Liver (tissue), 8 donors: ENCODE measurements at regions not wholly inside any gene's neighbourhood (a gene's known extent, or its start where the extent isn't known, plus 50 kb on each side); places are given as distances from the start of the nearest gene placed in this dataset.

Source experiments
- DNase-seq: peaks from one replicate; pipeline ENCODE4 v3.0.0-alpha.2; 2017; ENCODE audit warnings: low spot score
- H3K27ac ChIP-seq, 2 donors: one replicate each; pipeline ENCODE4 v1.7.0; 2013; ENCODE audit warnings: inconsistent platforms in 2 of 2, low read length in 2 of 2, control low read depth in 1 of 2, low read depth in 1 of 2, mild to moderate bottlenecking in 1 of 2
- H3K27me3 ChIP-seq, 4 donors: one replicate each; pipeline versions ENCODE4 v1.6.1 to v1.7.0; 2013; ENCODE audit warnings: low read length in 3 of 4, inconsistent platforms in 1 of 4, mild to moderate bottlenecking in 1 of 4, moderate library complexity in 1 of 4; ENCODE audit not compliant: control insufficient read depth in 4 of 4, insufficient read depth in 4 of 4
- H3K36me3 ChIP-seq, 4 donors: one replicate each; pipeline versions ENCODE4 v1.6.1 to v1.7.0; 2013; ENCODE audit warnings: low read length in 3 of 4, mild to moderate bottlenecking in 3 of 4, low read depth in 1 of 4, moderate library complexity in 1 of 4; ENCODE audit not compliant: control insufficient read depth in 4 of 4, insufficient read depth in 3 of 4
- H3K4me1 ChIP-seq, 4 donors: one replicate each; pipeline versions ENCODE4 v1.6.1 to v1.7.0; 2013; ENCODE audit warnings: low read length in 3 of 4, mild to moderate bottlenecking in 3 of 4, moderate library complexity in 1 of 4; ENCODE audit not compliant: control insufficient read depth in 4 of 4, insufficient read depth in 4 of 4
- H3K4me3 ChIP-seq, 3 donors: one replicate each; pipeline versions ENCODE4 v1.6.1 to v1.7.0; 2013; ENCODE audit warnings: low read length in 3 of 3, control low read depth in 1 of 3, low read depth in 1 of 3, mild to moderate bottlenecking in 1 of 3
- H3K9ac ChIP-seq, 2 donors: one replicate each; pipeline ENCODE4 v1.7.0; 2013; ENCODE audit warnings: low read length in 2 of 2, mild to moderate bottlenecking in 2 of 2, moderate library complexity in 2 of 2, control low read depth in 1 of 2, low read depth in 1 of 2
- H3K9me3 ChIP-seq, 4 donors: one replicate each; pipeline versions ENCODE4 v1.6.1 to v1.7.0; 2013; ENCODE audit warnings: low read length in 3 of 4; ENCODE audit not compliant: control insufficient read depth in 4 of 4
- CTCF ChIP-seq: fragments of 150-350 bp; IDR thresholded peaks from 2 replicates; pipeline ENCODE4 v1.5.1; 2017; ENCODE audit warnings: improper control_type of control experiment, low read depth, low read length; ENCODE audit not compliant: missing input control
- EGR1 ChIP-seq, 2 donors: IDR thresholded peaks; 2 replicates each; pipeline ENCODE4 v1.6.1; 2016 to 2018; ENCODE audit warnings: antibody characterized with exemption in 2 of 2, low read depth in 2 of 2
- FOXA1 ChIP-seq: IDR thresholded peaks from 2 replicates; pipeline ENCODE4 v1.6.1; 2016; ENCODE audit warnings: antibody characterized with exemption
- FOXA2 ChIP-seq: IDR thresholded peaks from 2 replicates; pipeline ENCODE4 v1.6.1; 2016; ENCODE audit warnings: antibody characterized with exemption
- HNF4A ChIP-seq, 2 donors: conservative IDR thresholded peaks; 2 replicates each; pipeline ENCODE4 v1.6.1; 2016; ENCODE audit warnings: antibody characterized with exemption in 2 of 2, mild to moderate bottlenecking in 2 of 2
- JUND ChIP-seq, 2 donors: IDR thresholded peaks; 2 replicates each; pipeline ENCODE4 v1.6.1; 2016; ENCODE audit warnings: antibody characterized with exemption in 2 of 2
- MAX ChIP-seq: IDR thresholded peaks from 2 replicates; pipeline ENCODE4 v1.6.1; 2016; ENCODE audit warnings: antibody characterized with exemption
- NR2F2 ChIP-seq: IDR thresholded peaks from 2 replicates; pipeline ENCODE4 v1.6.1; 2016; ENCODE audit warnings: antibody characterized with exemption
- RAD21 ChIP-seq, 2 donors: IDR thresholded peaks; 2 replicates each; pipeline ENCODE4 v1.6.1; 2016; ENCODE audit warnings: antibody characterized with exemption in 2 of 2, mild to moderate bottlenecking in 2 of 2
- RXRA ChIP-seq, 2 donors: IDR thresholded peaks; 2 replicates each; pipeline ENCODE4 v1.6.1; 2017 to 2018; ENCODE audit warnings: antibody characterized with exemption in 2 of 2, mild to moderate bottlenecking in 1 of 2
- SP1 ChIP-seq: IDR thresholded peaks from 2 replicates; pipeline ENCODE4 v1.6.1; 2018; ENCODE audit warnings: antibody characterized with exemption, mild to moderate bottlenecking
- TAF1 ChIP-seq: conservative IDR thresholded peaks from 2 replicates; pipeline ENCODE4 v1.6.1; 2016; ENCODE audit warnings: antibody characterized with exemption, mild to moderate bottlenecking
- YY1 ChIP-seq: IDR thresholded peaks from 2 replicates; pipeline ENCODE4 v1.6.1; 2016; ENCODE audit warnings: antibody characterized with exemption, mild to moderate bottlenecking
- WGBS: extraction: QIAGEN DNeasy Blood & Tissue Kit; methylation state at CpG from one replicate; pipeline ENCODE4 v1.1.7; 2013; 5-methylcytosine and 5-hydroxymethylcytosine counted together
- TF ChIP-seq, protein P1 (sequence below): IDR thresholded peaks from 2 replicates; pipeline ENCODE4 v1.6.1; 2016; ENCODE audit warnings: antibody characterized with exemption, mild to moderate bottlenecking
- TF ChIP-seq, protein P2 (sequence below): IDR thresholded peaks from 2 replicates; pipeline ENCODE4 v1.6.1; 2016; ENCODE audit warnings: antibody characterized with exemption
- donor health status: healthy.
- donor health status: healthy.
- donor health status: healthy.
- donor health status: healthy.
- donor health status: healthy.

- no peaks in the 10 kb centered on the region for H3K4me1 ChIP-seq
- no peaks in the 10 kb centered on the region for H3K36me3 ChIP-seq
- TF ChIP-seq RAD21 (IDR thresholded peaks at IDR 0.05) (no peak), RXRA (IDR thresholded peaks at IDR 0.05) (no peak), FOXA1 (no peak), HNF4A (conservative IDR thresholded peaks at IDR 0.05) (no peak), JUND (IDR thresholded peaks at IDR 0.05) (no peak), CTCF (no peak), SP1 (no peak), MAX (no peak), EGR1 (IDR thresholded peaks at IDR 0.05; ENCODE audit: low read depth in 2 of 2) (no peak)
- TF ChIP-seq, protein P1, sequence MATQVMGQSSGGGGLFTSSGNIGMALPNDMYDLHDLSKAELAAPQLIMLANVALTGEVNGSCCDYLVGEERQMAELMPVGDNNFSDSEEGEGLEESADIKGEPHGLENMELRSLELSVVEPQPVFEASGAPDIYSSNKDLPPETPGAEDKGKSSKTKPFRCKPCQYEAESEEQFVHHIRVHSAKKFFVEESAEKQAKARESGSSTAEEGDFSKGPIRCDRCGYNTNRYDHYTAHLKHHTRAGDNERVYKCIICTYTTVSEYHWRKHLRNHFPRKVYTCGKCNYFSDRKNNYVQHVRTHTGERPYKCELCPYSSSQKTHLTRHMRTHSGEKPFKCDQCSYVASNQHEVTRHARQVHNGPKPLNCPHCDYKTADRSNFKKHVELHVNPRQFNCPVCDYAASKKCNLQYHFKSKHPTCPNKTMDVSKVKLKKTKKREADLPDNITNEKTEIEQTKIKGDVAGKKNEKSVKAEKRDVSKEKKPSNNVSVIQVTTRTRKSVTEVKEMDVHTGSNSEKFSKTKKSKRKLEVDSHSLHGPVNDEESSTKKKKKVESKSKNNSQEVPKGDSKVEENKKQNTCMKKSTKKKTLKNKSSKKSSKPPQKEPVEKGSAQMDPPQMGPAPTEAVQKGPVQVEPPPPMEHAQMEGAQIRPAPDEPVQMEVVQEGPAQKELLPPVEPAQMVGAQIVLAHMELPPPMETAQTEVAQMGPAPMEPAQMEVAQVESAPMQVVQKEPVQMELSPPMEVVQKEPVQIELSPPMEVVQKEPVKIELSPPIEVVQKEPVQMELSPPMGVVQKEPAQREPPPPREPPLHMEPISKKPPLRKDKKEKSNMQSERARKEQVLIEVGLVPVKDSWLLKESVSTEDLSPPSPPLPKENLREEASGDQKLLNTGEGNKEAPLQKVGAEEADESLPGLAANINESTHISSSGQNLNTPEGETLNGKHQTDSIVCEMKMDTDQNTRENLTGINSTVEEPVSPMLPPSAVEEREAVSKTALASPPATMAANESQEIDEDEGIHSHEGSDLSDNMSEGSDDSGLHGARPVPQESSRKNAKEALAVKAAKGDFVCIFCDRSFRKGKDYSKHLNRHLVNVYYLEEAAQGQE: no peak
- WGBS: 48% methylated on average over 3 of the region's 3 CpGs
- no peak for DNase-seq
- H3K9me3 ChIP-seq: no peaks in the 10 kb centered on the region
- peaks cover 0 to 4% (median 0%) of the 10 kb centered on the region in 4 donors for H3K27me3 ChIP-seq
- no peak overlapping the region for H3K9ac ChIP-seq
- no peak overlapping the region for H3K4me3 ChIP-seq
- H3K27ac ChIP-seq: no peak overlapping the region
These were observed 423.2 kb upstream of the C16orf82 start for GRCh38 chr16:26643519-26643918.

DNA sequence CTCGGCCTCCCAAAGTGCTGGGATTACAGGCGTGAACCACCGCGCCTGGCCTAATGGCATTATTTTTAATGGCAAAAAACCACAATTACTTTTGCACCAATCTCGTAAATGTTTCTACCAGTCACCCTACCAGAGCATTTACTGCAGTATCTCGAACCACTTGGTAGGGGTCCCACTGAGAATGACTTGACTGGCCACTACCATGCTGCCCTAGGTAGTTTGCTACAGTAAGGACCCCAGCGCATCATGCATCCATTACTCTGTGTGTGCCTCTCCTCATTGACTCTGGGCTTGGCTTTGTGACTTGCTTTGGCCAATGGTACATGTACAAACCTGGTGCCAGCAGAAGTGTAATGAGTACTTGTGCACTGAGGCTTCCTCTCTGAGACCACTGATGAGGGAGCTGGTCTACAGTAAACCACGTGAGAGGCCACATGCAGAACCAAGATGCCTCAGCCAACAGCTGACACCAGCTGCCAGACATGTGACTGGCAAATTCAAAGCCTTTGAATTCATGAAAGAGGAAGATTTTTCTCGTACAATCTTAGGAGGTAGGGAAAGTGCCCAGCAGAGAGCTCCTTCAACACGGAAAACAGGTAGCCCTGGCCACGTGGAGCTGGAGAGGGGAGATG lies 421.7 kb upstream of the C16orf82 start:
- Histone ChIP-seq H3K9ac (no peak overlapping the region), H3K9me3 (no peaks in the 10 kb centered on the region), H3K4me3 (no peak overlapping the region), H3K27ac (no peak overlapping the region), H3K27me3 (peaks cover 0 to 4% (median under 1%) of the 10 kb centered on the region in 4 donors), H3K4me1 (no peaks in the 10 kb centered on the region), H3K36me3 (no peaks in the 10 kb centered on the region)
- 70% methylated on average over 11 of the region's 11 CpGs for WGBS
- DNase-seq: no peak
- TF ChIP-seq JUND (IDR thresholded peaks at IDR 0.05) (no peak), HNF4A (conservative IDR thresholded peaks at IDR 0.05) (no peak), FOXA2 (no peak), CTCF (no peak), MAX (no peak), FOXA1 (no peak), YY1 (no peak), TAF1 (no peak), NR2F2 (no peak)
- TF ChIP-seq, protein P2, sequence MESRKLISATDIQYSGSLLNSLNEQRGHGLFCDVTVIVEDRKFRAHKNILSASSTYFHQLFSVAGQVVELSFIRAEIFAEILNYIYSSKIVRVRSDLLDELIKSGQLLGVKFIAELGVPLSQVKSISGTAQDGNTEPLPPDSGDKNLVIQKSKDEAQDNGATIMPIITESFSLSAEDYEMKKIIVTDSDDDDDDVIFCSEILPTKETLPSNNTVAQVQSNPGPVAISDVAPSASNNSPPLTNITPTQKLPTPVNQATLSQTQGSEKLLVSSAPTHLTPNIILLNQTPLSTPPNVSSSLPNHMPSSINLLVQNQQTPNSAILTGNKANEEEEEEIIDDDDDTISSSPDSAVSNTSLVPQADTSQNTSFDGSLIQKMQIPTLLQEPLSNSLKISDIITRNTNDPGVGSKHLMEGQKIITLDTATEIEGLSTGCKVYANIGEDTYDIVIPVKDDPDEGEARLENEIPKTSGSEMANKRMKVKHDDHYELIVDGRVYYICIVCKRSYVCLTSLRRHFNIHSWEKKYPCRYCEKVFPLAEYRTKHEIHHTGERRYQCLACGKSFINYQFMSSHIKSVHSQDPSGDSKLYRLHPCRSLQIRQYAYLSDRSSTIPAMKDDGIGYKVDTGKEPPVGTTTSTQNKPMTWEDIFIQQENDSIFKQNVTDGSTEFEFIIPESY: no peak
